ENCODE measurements at regions not wholly inside any gene's neighbourhood (a gene's known extent, or its start where the extent isn't known, plus 50 kb on each side); places are given as distances from the start of the nearest gene placed in this dataset.
A peak's percentile ranks its signal among the peaks of the same experiment; 100 is the strongest.

GRCh38 chr13:74367193-74367592, 233.0 kb upstream of the KLF12 start:
- Histone ChIP-seq H3K4me3 (no peak overlapping the region), H3K27me3 (ENCODE audit: low read depth) (no peaks in the 10 kb centered on the region), H3K9me3 (replicated peaks) (no peaks in the 10 kb centered on the region), H3K27ac (replicated peaks) (no peak overlapping the region), H3K4me1 (no peaks in the 10 kb centered on the region), H3K36me3 (no peaks in the 10 kb centered on the region)
- TF ChIP-seq CTCF (IDR thresholded peaks at IDR 0.05; ENCODE audit: borderline replicate concordance) = no peak
- intact Hi-C loops (cut with micrococcal nuclease) = no loop called here
- DNase-seq = no peak

GRCh38 chr13:74361274-74361673, 227.1 kb upstream of the KLF12 start:
- Histone ChIP-seq H3K36me3 (no peaks in the 10 kb centered on the region), H3K4me1 (no peaks in the 10 kb centered on the region), H3K4me3 (no peak overlapping the region), H3K9me3 (replicated peaks) (peaks cover 4% of the 10 kb centered on the region), H3K27me3 (ENCODE audit: low read depth) (no peaks in the 10 kb centered on the region), H3K27ac (replicated peaks) (no peak overlapping the region)
- no peak for TF ChIP-seq CTCF (IDR thresholded peaks at IDR 0.05; ENCODE audit: borderline replicate concordance)
- intact Hi-C loops (cut with micrococcal nuclease) = no loop called here
- DNase-seq = no peak

- no peak for TF ChIP-seq CTCF (IDR thresholded peaks at IDR 0.05; ENCODE audit: borderline replicate concordance)
- Histone ChIP-seq H3K27ac (replicated peaks) (no peak overlapping the region), H3K36me3 (no peaks in the 10 kb centered on the region), H3K9me3 (replicated peaks) (peaks cover 22% of the 10 kb centered on the region), H3K4me3 (no peak overlapping the region), H3K27me3 (ENCODE audit: low read depth) (peaks cover 6% of the 10 kb centered on the region), H3K4me1 (no peaks in the 10 kb centered on the region)
- intact Hi-C loops (cut with micrococcal nuclease) = no loop called here
- DNase-seq = no peak
Measured at GRCh38 chr13:74346960-74347359, 212.8 kb upstream of the KLF12 start.

- no peak for TF ChIP-seq CTCF (IDR thresholded peaks at IDR 0.05; ENCODE audit: borderline replicate concordance)
- intact Hi-C loops (cut with micrococcal nuclease) = no loop called here
- no peaks in the 10 kb centered on the region for H3K27me3 ChIP-seq (ENCODE audit: low read depth)
Measured at GRCh38 chr13:74338341-74338740, 204.1 kb upstream of the KLF12 start.

GRCh38 chr13:74336546-74336945, 202.3 kb upstream of the KLF12 start:
- H3K27me3 ChIP-seq (ENCODE audit: low read depth) = no peaks in the 10 kb centered on the region
- no peak for DNase-seq
- TF ChIP-seq CTCF (IDR thresholded peaks at IDR 0.05; ENCODE audit: borderline replicate concordance) = no peak
- no peak overlapping the region for H3K27ac ChIP-seq (replicated peaks)
- H3K4me1 ChIP-seq = no peaks in the 10 kb centered on the region
- intact Hi-C loops (cut with micrococcal nuclease) = no loop called here
- no peak overlapping the region for H3K4me3 ChIP-seq
- no peaks in the 10 kb centered on the region for H3K36me3 ChIP-seq
- H3K9me3 ChIP-seq (replicated peaks) = peaks cover 17% of the 10 kb centered on the region

More at GRCh38 chr13:74338341-74338740, 204.1 kb upstream of the KLF12 start:
- Histone ChIP-seq H3K4me1 (no peaks in the 10 kb centered on the region), H3K27ac (replicated peaks) (no peak overlapping the region), H3K9me3 (replicated peaks) (peaks cover 17% of the 10 kb centered on the region), H3K36me3 (no peaks in the 10 kb centered on the region), H3K4me3 (no peak overlapping the region)
- no peak for DNase-seq

GRCh38 chr13:74335370-74335769, 201.2 kb upstream of the KLF12 start:
- Histone ChIP-seq H3K36me3 (no peaks in the 10 kb centered on the region), H3K4me1 (no peaks in the 10 kb centered on the region), H3K9me3 (replicated peaks) (peaks cover 9% of the 10 kb centered on the region), H3K4me3 (no peak overlapping the region), H3K27me3 (ENCODE audit: low read depth) (no peaks in the 10 kb centered on the region), H3K27ac (replicated peaks) (peak overlapping the region; percentile 18)
- no peak for DNase-seq
- TF ChIP-seq CTCF (IDR thresholded peaks at IDR 0.05; ENCODE audit: borderline replicate concordance) = no peak
- intact Hi-C loops (cut with micrococcal nuclease) = no loop called here
